Ascending aorta (tissue), 2 donors: ENCODE measurements at regions not wholly inside any gene's neighbourhood (a gene's known extent, or its start where the extent isn't known, plus 50 kb on each side); places are given as distances from the start of the nearest gene placed in this dataset.

Experiments used
- DNase-seq, 2 donors: peaks; one replicate each; pipeline ENCODE4 v3.0.0-alpha.2; 2019; ENCODE audit warnings: low spot score in 2 of 2
- H3K27ac ChIP-seq, 2 donors: fragments of 200-600 bp; sonication (generic); one replicate each; pipeline ENCODE4 v1.5.1; 2016 to 2017; ENCODE audit warnings: mild to moderate bottlenecking in 1 of 2
- H3K27me3 ChIP-seq: fragments of 200-600 bp; sonication (generic); one replicate; pipeline ENCODE4 v1.5.1; 2017
- H3K36me3 ChIP-seq, 2 donors: fragments of 200-600 bp; sonication (generic); one replicate each; pipeline ENCODE4 v1.5.1; 2016
- H3K4me1 ChIP-seq, 2 donors: fragments of 200-600 bp; sonication (generic); one replicate each; pipeline ENCODE4 v1.5.1; 2016 to 2017; ENCODE audit warnings: mild to moderate bottlenecking in 1 of 2
- H3K4me3 ChIP-seq, 2 donors: fragments of 200-600 bp; sonication (generic); one replicate each; pipeline ENCODE4 v1.5.1; 2016 to 2017; ENCODE audit warnings: mild to moderate bottlenecking in 1 of 2
- H3K9me3 ChIP-seq, 2 donors: fragments of 200-600 bp; sonication (generic); one replicate each; pipeline ENCODE4 v1.5.1; 2016
- CTCF ChIP-seq, 3 experiments: fragments of 200-600 bp in 2 of 3; fragments of 450-650 bp in 1 of 3; sonication (generic) in 2 of 3; IDR thresholded peaks; one replicate each; pipeline ENCODE4 v1.5.1; 2016 to 2019; ENCODE audit warnings: antibody characterized with exemption in 3 of 3, mild to moderate bottlenecking in 1 of 3, moderate library complexity in 1 of 3
- intact Hi-C: fragments of 100-400 bp; cut with DNase I; formaldehyde crosslinking; loops from one replicate; pipeline ENCODE4 v1.15.1; 2023

- Histone ChIP-seq H3K27me3 (no peaks in the 10 kb centered on the region), H3K9me3 (no peaks in the 10 kb centered on the region), H3K4me3 (no peak overlapping the region), H3K36me3 (no peaks in the 10 kb centered on the region), H3K4me1 (peaks cover 0 to 6% of the 10 kb centered on the region in 2 donors), H3K27ac (no peak overlapping the region)
- TF ChIP-seq CTCF (IDR thresholded peaks at IDR 0.05): no peak
- DNase-seq: no peak
- intact Hi-C loops: no loop called here
Observed at GRCh38 chr10:118953598-118954393, 75.7 kb upstream of the NANOS1 start.

GRCh38 chr10:118955531-118955930 is 74.0 kb upstream of the NANOS1 start:
- H3K4me1 ChIP-seq: peaks cover 7 to 20% of the 10 kb centered on the region in 2 donors
- no peak overlapping the region for H3K27ac ChIP-seq
- no peaks in the 10 kb centered on the region for H3K9me3 ChIP-seq
- no peak for TF ChIP-seq CTCF (IDR thresholded peaks at IDR 0.05)
- no peaks in the 10 kb centered on the region for H3K36me3 ChIP-seq
- no peaks in the 10 kb centered on the region for H3K27me3 ChIP-seq
- H3K4me3 ChIP-seq: no peak overlapping the region
- no peak for DNase-seq
- intact Hi-C loops: no loop called here

GRCh38 chr10:118955951-118956801 is 73.3 kb upstream of the NANOS1 start:
- no peak overlapping the region for H3K4me3 ChIP-seq
- H3K36me3 ChIP-seq: no peaks in the 10 kb centered on the region
- no peak for TF ChIP-seq CTCF (IDR thresholded peaks at IDR 0.05)
- no peaks in the 10 kb centered on the region for H3K27me3 ChIP-seq
- H3K9me3 ChIP-seq: no peaks in the 10 kb centered on the region
- intact Hi-C loops: no loop called here
- DNase-seq: no peak
- H3K4me1 ChIP-seq: peaks cover 7 to 20% of the 10 kb centered on the region in 2 donors
- H3K27ac ChIP-seq: no peak overlapping the region

GRCh38 chr10:118956802-118957442 is 72.6 kb upstream of the NANOS1 start:
- H3K36me3 ChIP-seq: no peaks in the 10 kb centered on the region
- H3K27me3 ChIP-seq: no peaks in the 10 kb centered on the region
- no peak for DNase-seq
- no peak overlapping the region for H3K4me3 ChIP-seq
- intact Hi-C loops: no loop called here
- H3K9me3 ChIP-seq: no peaks in the 10 kb centered on the region
- no peak for TF ChIP-seq CTCF (IDR thresholded peaks at IDR 0.05)
- no peak overlapping the region for H3K27ac ChIP-seq
- H3K4me1 ChIP-seq: peaks cover 7 to 20% of the 10 kb centered on the region in 2 donors

GRCh38 chr10:118957443-118957825 is 72.1 kb upstream of the NANOS1 start:
- no peak for DNase-seq
- intact Hi-C loops: no loop called here
- no peak overlapping the region for H3K27ac ChIP-seq
- peaks cover 7 to 20% of the 10 kb centered on the region in 2 donors for H3K4me1 ChIP-seq
- H3K36me3 ChIP-seq: no peaks in the 10 kb centered on the region
- no peaks in the 10 kb centered on the region for H3K9me3 ChIP-seq
- TF ChIP-seq CTCF (IDR thresholded peaks at IDR 0.05): no peak
- no peaks in the 10 kb centered on the region for H3K27me3 ChIP-seq
- H3K4me3 ChIP-seq: no peak overlapping the region
